ENCODE measurements at regions not wholly inside any gene's neighbourhood (a gene's known extent, or its start where the extent isn't known, plus 50 kb on each side); places are given as distances from the start of the nearest gene placed in this dataset.

DNA sequence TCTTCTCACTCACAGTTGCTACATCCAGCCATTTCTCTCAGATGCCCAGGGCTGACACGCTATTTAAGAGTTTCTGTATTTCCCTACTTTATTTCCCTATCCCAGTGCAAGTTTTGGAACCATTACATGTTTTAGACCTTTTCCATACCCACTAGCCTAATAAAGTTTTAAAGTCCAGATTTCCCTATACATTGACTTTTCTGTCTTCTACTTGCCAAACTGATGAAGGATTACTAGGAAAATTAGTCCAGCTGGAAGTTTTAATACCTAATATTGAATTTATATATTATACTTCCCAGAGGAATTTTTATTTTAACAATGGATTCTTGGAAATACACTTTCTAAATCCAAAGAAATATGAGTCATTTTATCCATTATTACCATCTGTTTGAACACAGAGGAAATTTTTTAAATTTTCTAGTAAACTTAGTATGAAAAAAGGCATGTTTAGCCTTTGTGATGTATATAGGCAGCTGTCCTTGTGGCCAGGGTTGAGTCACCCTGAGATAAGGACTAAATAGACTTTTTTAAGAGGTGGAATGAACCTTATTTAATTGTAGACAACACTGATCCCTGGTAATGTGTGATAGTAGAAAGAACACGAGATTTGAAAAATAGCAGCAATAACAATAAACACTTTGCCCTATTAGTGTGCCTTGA lies 205.0 kb downstream of the TFEC start (continued):
- TF ChIP-seq RNF2 (IDR thresholded peaks at IDR 0.05; ENCODE audit: borderline replicate concordance, low read depth, low read length, missing control alignments, poor library complexity, severe bottlenecking), result no peak
